HG03060 (cell line): ENCODE measurements at regions not wholly inside any gene's neighbourhood (a gene's known extent, or its start where the extent isn't known, plus 50 kb on each side); places are given as distances from the start of the nearest gene placed in this dataset.
"Not testable (repeated sequence)": the region's sequence is repeated elsewhere in the genome, so short reads cannot be mapped to it uniquely, and the experiment has no call there.

Source experiments
- ATAC-seq: cut with Tn5 transposase; IDR thresholded peaks from one replicate; pipeline ENCODE4 v1.9.1; 2021; ENCODE audit warnings: low read depth, moderate number of reproducible peaks; ENCODE audit not compliant: unreplicated experiment

- ATAC-seq, result no peak
Measured at GRCh38 chr5:124521461-124522230, 224.8 kb downstream of the ZNF608 start.

- ATAC-seq, result peak; percentile 83
Measured at GRCh38 chr5:124519396-124519795, 227.0 kb downstream of the ZNF608 start.

GRCh38 chr5:124516567-124516966 lies 229.9 kb downstream of the ZNF608 start:
- ATAC-seq, result no peak

GRCh38 chr5:124515497-124516245 lies 230.8 kb downstream of the ZNF608 start:
- no peak for ATAC-seq

- no peak for ATAC-seq
Measured at GRCh38 chr5:124514956-124515355, 231.5 kb downstream of the ZNF608 start.

GRCh38 chr5:124512952-124513632 lies 233.3 kb downstream of the ZNF608 start:
- ATAC-seq, result no peak

GRCh38 chr5:124512236-124512635 lies 234.2 kb downstream of the ZNF608 start:
- no peak for ATAC-seq

GRCh38 chr5:124511791-124512190 lies 234.6 kb downstream of the ZNF608 start:
- no peak for ATAC-seq

- no peak for ATAC-seq
Measured at GRCh38 chr5:124507688-124508087, 238.8 kb downstream of the ZNF608 start.

GRCh38 chr5:124504081-124504916 lies 242.1 kb downstream of the ZNF608 start:
- ATAC-seq, result peak; percentile 81

- ATAC-seq, result no peak
Measured at GRCh38 chr5:124502551-124502950, 243.9 kb downstream of the ZNF608 start.

GRCh38 chr5:124499818-124500217 lies 246.6 kb downstream of the ZNF608 start:
- ATAC-seq, result not testable (repeated sequence)

GRCh38 chr5:124496968-124497367 lies 249.5 kb downstream of the ZNF608 start:
- not testable (repeated sequence) for ATAC-seq

- no peak for ATAC-seq
Measured at GRCh38 chr5:124494540-124495116, 251.8 kb downstream of the ZNF608 start.

- ATAC-seq, result no peak
Measured at GRCh38 chr5:124492444-124493224, 253.8 kb downstream of the ZNF608 start.

GRCh38 chr5:124490315-124490714 lies 256.1 kb downstream of the ZNF608 start:
- not testable (repeated sequence) for ATAC-seq

GRCh38 chr5:124481419-124481818 lies 265.0 kb downstream of the ZNF608 start:
- no peak for ATAC-seq

GRCh38 chr5:124480964-124481363 lies 265.5 kb downstream of the ZNF608 start:
- ATAC-seq, result no peak

- no peak for ATAC-seq
Measured at GRCh38 chr5:124480022-124480421, 266.4 kb downstream of the ZNF608 start.
